GM21381 (cell line): ENCODE measurements at regions not wholly inside any gene's neighbourhood (a gene's known extent, or its start where the extent isn't known, plus 50 kb on each side); places are given as distances from the start of the nearest gene placed in this dataset.

Experiments used
- ATAC-seq: cut with Tn5 transposase; IDR thresholded peaks from one replicate; pipeline ENCODE4 v1.9.1; 2021; ENCODE audit warnings: mild to moderate bottlenecking, moderate library complexity; ENCODE audit not compliant: unreplicated experiment

- no peak for ATAC-seq
Measured at GRCh38 chr7:118563311-118563710, 338.8 kb downstream of the ANKRD7 start.

- ATAC-seq, result no peak
Measured at GRCh38 chr7:118572604-118573003, 348.1 kb downstream of the ANKRD7 start.

- no peak for ATAC-seq
Measured at GRCh38 chr7:118573085-118573484, 348.6 kb downstream of the ANKRD7 start.

- no peak for ATAC-seq
Measured at GRCh38 chr7:118575393-118575948, 351.0 kb downstream of the ANKRD7 start.

GRCh38 chr7:118580743-118581382 lies 356.4 kb downstream of the ANKRD7 start:
- no peak for ATAC-seq

- no peak for ATAC-seq
Measured at GRCh38 chr7:118583641-118584040, 359.1 kb downstream of the ANKRD7 start.

GRCh38 chr7:118586248-118586647 lies 361.7 kb downstream of the ANKRD7 start:
- no peak for ATAC-seq

GRCh38 chr7:118590107-118590506 lies 365.6 kb downstream of the ANKRD7 start:
- ATAC-seq, result no peak

- ATAC-seq, result no peak
Measured at GRCh38 chr7:118602090-118602489, 377.6 kb downstream of the ANKRD7 start.

- no peak for ATAC-seq
Measured at GRCh38 chr7:118606602-118607001, 382.1 kb downstream of the ANKRD7 start.

- ATAC-seq, result no peak
Measured at GRCh38 chr7:118609207-118609606, 384.7 kb downstream of the ANKRD7 start.

- no peak for ATAC-seq
Measured at GRCh38 chr7:118615681-118616080, 391.2 kb downstream of the ANKRD7 start.

- no peak for ATAC-seq
Measured at GRCh38 chr7:118621810-118622360, 397.4 kb downstream of the ANKRD7 start.

- no peak for ATAC-seq
Measured at GRCh38 chr7:118626739-118627138, 402.2 kb downstream of the ANKRD7 start.

GRCh38 chr7:118627467-118627866 lies 403.0 kb downstream of the ANKRD7 start:
- no peak for ATAC-seq

- no peak for ATAC-seq
Measured at GRCh38 chr7:118629898-118630438, 405.5 kb downstream of the ANKRD7 start.

GRCh38 chr7:118642396-118642795 lies 417.9 kb downstream of the ANKRD7 start:
- no peak for ATAC-seq

- no peak for ATAC-seq
Measured at GRCh38 chr7:118644346-118644745, 419.8 kb downstream of the ANKRD7 start.

- no peak for ATAC-seq
Measured at GRCh38 chr7:118648002-118648401, 423.5 kb downstream of the ANKRD7 start.

GRCh38 chr7:118657391-118658005 lies 433.0 kb downstream of the ANKRD7 start:
- ATAC-seq, result no peak

- ATAC-seq, result no peak
Measured at GRCh38 chr7:118662266-118662665, 437.8 kb downstream of the ANKRD7 start.

GRCh38 chr7:118664498-118664897 lies 440.0 kb downstream of the ANKRD7 start:
- ATAC-seq, result no peak
